HG03159 (cell line): ENCODE measurements at regions not wholly inside any gene's neighbourhood (a gene's known extent, or its start where the extent isn't known, plus 50 kb on each side); places are given as distances from the start of the nearest gene placed in this dataset.

Experiments
- ATAC-seq: cut with Tn5 transposase; IDR thresholded peaks from one replicate; pipeline ENCODE4 v1.9.1; 2021; ENCODE audit warnings: mild to moderate bottlenecking, moderate library complexity; ENCODE audit not compliant: unreplicated experiment

DNA sequence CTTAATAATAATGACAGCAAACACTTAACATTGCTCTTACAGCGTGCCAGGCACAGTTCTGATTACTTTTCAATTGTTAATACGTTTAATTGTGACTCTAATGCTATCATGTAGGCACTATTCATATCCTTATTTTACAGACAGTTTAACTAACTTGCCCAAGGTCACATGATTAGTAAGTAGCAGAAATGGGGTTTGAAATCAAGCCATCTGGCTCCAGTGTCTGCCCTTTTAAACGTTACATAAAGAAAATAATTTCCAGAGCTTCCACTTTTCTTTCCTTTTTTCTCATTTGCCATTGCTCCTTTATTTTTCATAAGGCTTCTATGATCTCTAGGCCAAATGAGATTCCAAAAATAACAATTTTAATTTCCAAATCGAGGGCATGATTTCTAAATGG is 50.6 kb upstream of the IKZF2 start:
- no peak for ATAC-seq

- no peak for ATAC-seq
These were observed 54.5 kb upstream of the IKZF2 start for GRCh38 chr2:213205944-213206343.

DNA sequence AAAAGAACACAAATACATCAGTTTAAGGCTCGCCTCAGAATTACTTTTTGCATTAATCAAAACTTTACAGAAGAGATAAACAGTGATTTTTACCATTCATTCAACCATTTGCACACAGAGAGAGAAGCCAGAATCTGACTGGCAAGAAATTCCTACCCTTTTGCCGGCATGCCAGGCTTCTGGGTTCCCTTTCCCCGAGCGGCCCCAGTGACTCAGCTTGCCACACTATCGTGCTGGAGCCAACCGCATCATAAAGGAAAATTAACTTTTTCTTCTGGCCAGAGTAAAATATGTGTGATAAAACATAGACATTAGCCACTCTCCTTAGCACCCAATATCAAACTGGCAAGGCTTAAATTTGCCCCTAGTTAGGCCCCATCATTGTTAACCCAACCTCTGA is 61.8 kb upstream of the IKZF2 start:
- ATAC-seq, result no peak

- ATAC-seq, result no peak
These were observed 62.8 kb upstream of the IKZF2 start for GRCh38 chr2:213214209-213214608.

DNA sequence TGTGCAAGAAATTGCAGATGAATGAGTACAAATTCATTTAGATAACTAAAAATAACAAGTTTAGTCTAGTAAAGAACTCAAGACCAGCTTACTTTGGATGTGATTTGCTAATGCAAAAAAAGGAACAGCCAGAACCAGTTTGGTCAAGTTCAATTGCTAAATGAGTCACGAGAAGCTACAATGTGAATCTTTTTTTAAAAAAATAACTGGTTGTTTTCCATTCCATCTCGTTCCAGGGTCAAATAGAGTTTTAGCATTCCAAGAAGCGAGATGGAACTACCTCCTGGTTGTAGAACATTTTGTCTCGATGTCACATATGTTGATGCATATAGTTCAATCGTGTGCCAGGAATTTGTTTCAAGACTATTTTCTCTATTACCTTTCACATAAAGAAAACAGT is 65.0 kb upstream of the IKZF2 start:
- no peak for ATAC-seq

GRCh38 chr2:213219816-213220215 is 64.4 kb upstream of the SPAG16 start:
- ATAC-seq, result no peak

- peak; percentile 85 for ATAC-seq
These were observed 63.2 kb upstream of the SPAG16 start for GRCh38 chr2:213220967-213221603.

DNA sequence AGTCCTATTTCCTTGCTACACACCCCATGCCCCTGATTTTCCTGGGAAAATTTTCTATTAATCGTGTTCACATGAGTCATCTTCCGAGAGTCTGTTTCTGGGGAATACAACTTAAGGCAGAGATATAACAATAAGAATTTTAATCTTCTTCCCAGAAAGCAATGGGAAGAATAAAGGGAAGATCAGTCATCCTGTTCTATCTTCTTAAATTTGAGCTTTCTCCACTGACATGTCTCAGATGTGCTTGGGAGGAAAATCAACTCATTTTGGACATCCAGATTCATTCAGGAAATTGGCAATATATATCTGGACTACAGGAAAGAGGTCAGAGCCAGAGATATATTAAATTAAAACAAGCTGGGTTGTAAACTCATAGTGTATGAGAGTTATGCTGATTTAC is 62.3 kb upstream of the SPAG16 start:
- no peak for ATAC-seq

DNA sequence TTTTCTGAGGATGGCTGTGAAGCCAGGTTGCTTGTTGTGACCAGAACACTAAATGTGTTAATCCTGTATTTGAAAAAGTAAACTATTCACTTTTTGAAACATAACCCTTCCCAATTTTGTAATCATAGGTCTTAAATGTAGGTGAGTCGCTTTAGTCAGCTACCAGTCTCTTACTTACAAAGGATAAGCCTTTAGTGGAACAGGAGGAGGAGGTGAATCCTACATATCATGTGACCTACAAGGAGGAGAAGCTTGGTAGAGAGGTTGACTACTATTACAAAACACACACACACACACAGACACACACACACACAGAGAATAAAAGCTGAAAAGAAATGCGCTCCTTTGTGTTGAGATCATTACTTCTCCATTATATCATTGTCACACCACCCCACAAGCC is 59.9 kb upstream of the SPAG16 start:
- no peak for ATAC-seq

GRCh38 chr2:213225866-213226265 is 58.4 kb upstream of the SPAG16 start:
- no peak for ATAC-seq

DNA sequence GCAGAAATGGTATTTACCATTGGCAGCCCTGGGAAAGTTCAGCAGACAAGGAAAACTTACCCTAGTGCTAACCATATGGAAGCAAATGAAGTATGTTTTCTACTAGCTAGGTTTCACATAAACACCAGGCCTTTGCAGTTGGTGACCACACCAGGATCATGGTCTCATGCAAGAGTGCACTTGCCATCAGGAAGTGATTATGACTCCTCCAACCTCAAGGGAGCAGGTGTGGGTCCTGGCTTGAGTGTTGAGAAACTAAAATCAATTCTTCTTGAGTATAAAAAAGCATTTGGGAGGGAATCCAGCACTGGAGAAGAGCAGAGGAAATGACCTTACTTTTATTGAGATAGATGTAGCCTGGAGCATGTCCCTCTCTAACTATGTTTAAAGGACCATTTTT is 56.8 kb upstream of the SPAG16 start:
- peak; percentile 88 for ATAC-seq

- no peak for ATAC-seq
These were observed 55.6 kb upstream of the SPAG16 start for GRCh38 chr2:213228638-213229037.

GRCh38 chr2:213229814-213230213 is 54.5 kb upstream of the SPAG16 start:
- ATAC-seq, result peak; percentile 24

- no peak for ATAC-seq
These were observed 52.3 kb upstream of the SPAG16 start for GRCh38 chr2:213231966-213232365.

DNA sequence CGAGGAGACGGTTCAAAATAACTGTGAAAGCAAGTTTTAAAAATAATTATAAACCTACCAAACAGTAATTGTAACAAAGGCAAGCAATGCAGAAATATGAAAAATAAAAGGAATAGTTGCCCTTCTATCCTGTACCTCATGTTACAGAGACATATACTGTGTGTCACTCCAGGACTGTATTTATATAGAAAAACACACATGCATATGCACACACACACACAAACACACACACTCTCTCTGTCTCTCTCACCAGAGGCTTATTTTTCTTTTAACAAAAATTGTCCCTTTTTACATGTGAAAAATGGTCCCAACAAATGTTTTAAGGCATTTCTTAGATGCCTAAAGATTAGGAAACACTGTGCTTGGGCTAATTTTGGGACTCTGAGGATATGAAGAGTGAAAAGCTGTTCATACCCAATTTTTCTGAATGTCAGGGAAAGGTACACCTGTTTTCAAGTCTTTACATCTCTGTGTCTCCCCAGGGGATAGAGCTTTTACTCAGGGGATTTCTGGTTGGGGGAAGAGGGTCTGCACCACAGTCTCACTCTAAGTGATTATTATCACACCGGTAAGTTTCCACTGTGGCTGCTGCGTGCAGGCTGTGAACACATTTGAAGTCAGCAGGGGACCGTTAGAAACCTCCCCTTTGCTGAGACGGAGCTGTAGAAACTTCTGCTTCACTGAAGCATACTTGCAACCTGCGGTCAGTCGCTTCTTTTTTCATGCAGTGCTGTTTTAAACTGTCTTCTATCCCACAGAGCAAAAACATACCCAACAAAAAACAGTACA is 51.4 kb upstream of the SPAG16 start:
- peak; percentile 92 for ATAC-seq

- no peak for ATAC-seq
These were observed 50.6 kb upstream of the SPAG16 start for GRCh38 chr2:213233438-213234330.
